ENCODE measurements at regions not wholly inside any gene's neighbourhood (a gene's known extent, or its start where the extent isn't known, plus 50 kb on each side); places are given as distances from the start of the nearest gene placed in this dataset.

- no peak overlapping the region for H2BK120ac ChIP-seq (ENCODE audit: low read depth, low read length, poor library complexity, severe bottlenecking)
- Mint-ChIP-seq H3K27me3 (ENCODE audit: low read depth) (no peaks in the 10 kb centered on the region; the same call in 1 of the 2 replicates), H3K36me3 (ENCODE audit: insufficient read depth in 1 of 3, low read depth in 3 of 3) (peaks cover 0 to 8% (median 0%) of the 10 kb centered on the region in 3 experiments; a peak in 4 of 7 replicates), H3K27ac (peak overlapping the region in 2 of 3 experiments; percentile 22 to 95; a peak in 3 of 7 replicates), H3K4me3 (no peak overlapping the region), H3K4me1 (peaks cover 54 to 62% of the 10 kb centered on the region in 2 experiments), H3K9me3 (peaks cover 0 to 4% of the 10 kb centered on the region in 2 experiments; a peak in 3 of 5 replicates)
- H4K91ac ChIP-seq (ENCODE audit: insufficient read length, low read depth, low read length) = no peak overlapping the region
- no peak overlapping the region for H2AFZ ChIP-seq (ENCODE audit: low read length)
- H4K20me1 ChIP-seq (ENCODE audit: control insufficient read depth, insufficient read depth, insufficient read length) = no peaks in the 10 kb centered on the region
- H2BK15ac ChIP-seq (ENCODE audit: low read depth, low read length) = no peak overlapping the region
- H3K18ac ChIP-seq (ENCODE audit: insufficient read length, low read depth, low read length) = no peak overlapping the region
- no peak overlapping the region for H2AK5ac ChIP-seq (ENCODE audit: insufficient read length, low read length)
- H3K4ac ChIP-seq (ENCODE audit: low read depth, low read length) = no peak overlapping the region
- no peak overlapping the region for H2BK5ac ChIP-seq (ENCODE audit: insufficient read length, low read length)
- no peak for TF ChIP-seq CTCF (conservative IDR thresholded peaks at IDR 0.05)
- no peak overlapping the region for H3T11ph ChIP-seq (ENCODE audit: low read length)
- H3K14ac ChIP-seq (ENCODE audit: insufficient read depth, low read length) = no peak overlapping the region
- no peak overlapping the region for H3K27ac ChIP-seq (ENCODE audit: insufficient read length, low read depth, low read length)
- no peak overlapping the region for H3K4me2 ChIP-seq (ENCODE audit: insufficient read depth, insufficient read length, low read length)
- no peak overlapping the region for H3K23ac ChIP-seq (ENCODE audit: insufficient read length, low read depth, low read length)
- no peak overlapping the region for H2BK20ac ChIP-seq (ENCODE audit: low read depth, low read length, poor library complexity, severe bottlenecking)
- no peaks in the 10 kb centered on the region for H3K27me3 ChIP-seq (ENCODE audit: insufficient read depth, low read length)
- no peak overlapping the region for H4K5ac ChIP-seq (ENCODE audit: insufficient read length, low read depth, low read length)
- H3K23me2 ChIP-seq (ENCODE audit: insufficient read length, low read depth, low read length, poor library complexity, severe bottlenecking) = no peaks in the 10 kb centered on the region
- H3K9ac ChIP-seq (ENCODE audit: extremely low read depth, insufficient read length, low read length) = no peak overlapping the region
- H2BK12ac ChIP-seq (ENCODE audit: insufficient read length, low read depth, low read length) = no peak overlapping the region
- H4K8ac ChIP-seq (replicated peaks; ENCODE audit: insufficient read length, low read depth, low read length) = no peak overlapping the region
- no peak for DNase-seq
- WGBS (ENCODE audit: extremely low coverage, insufficient read length, low lambda C conversion rate) = no CpG with 5 or more reads among the region's 2 CpGs
- no peaks in the 10 kb centered on the region for H3K79me1 ChIP-seq (ENCODE audit: insufficient read depth, low read depth, low read length, poor library complexity, severe bottlenecking)
- H3K79me2 ChIP-seq (ENCODE audit: insufficient read depth, low read length) = no peaks in the 10 kb centered on the region
- no peaks in the 10 kb centered on the region for H3K9me3 ChIP-seq (ENCODE audit: control insufficient read depth, low read depth, low read length)
- H3K56ac ChIP-seq (ENCODE audit: insufficient read length, low read depth, low read length) = no peak overlapping the region
- peaks cover 3% of the 10 kb centered on the region; the same call in 1 of the 2 replicates for H3K4me1 ChIP-seq (ENCODE audit: insufficient read depth, low read length)
Observed at GRCh38 chr5:31047621-31048020, 145.9 kb upstream of the CDH6 start.

Measured in H9 (cell line).